Spleen (tissue), 7 donors: ENCODE measurements at regions not wholly inside any gene's neighbourhood (a gene's known extent, or its start where the extent isn't known, plus 50 kb on each side); places are given as distances from the start of the nearest gene placed in this dataset.

Source experiments
- CTCF ChIP-seq, 11 experiments: fragments of 200-600 bp in 7 of 11; fragments of 450-650 bp in 4 of 11; sonication (generic) in 4 of 11; IDR thresholded peaks in 8 of 11; conservative IDR thresholded peaks in 3 of 11; 1 replicate in 7 of 11; 2 replicates in 4 of 11; pipeline versions ENCODE4 v1.4.0 to v1.8.0; 2016 to 2021; ENCODE audit warnings: antibody characterized with exemption in 11 of 11, inconsistent platforms in 4 of 11, mild to moderate bottlenecking in 1 of 11
- POLR2A ChIP-seq, 3 donors: fragments of 450-650 bp; IDR thresholded peaks; one replicate each; pipeline ENCODE4 v1.5.1; 2017; ENCODE audit warnings: antibody characterized with exemption in 3 of 3, mild to moderate bottlenecking in 1 of 3
- donor health status: DM: no; HTN: no; CAD: no; lungs with moderate emphysema.
- donor health status: DM: no; HTN: no; CAD: no.
- donor health status: DM: no; HTN: no; CAD: no.

GRCh38 chr16:65634833-65635232, 513.0 kb upstream of the CDH11 start:
- no peak for TF ChIP-seq CTCF (IDR thresholded peaks at IDR 0.05 in 8 of 11, conservative IDR thresholded peaks at IDR 0.05 in 3 of 11)
- TF ChIP-seq POLR2A (IDR thresholded peaks at IDR 0.05): no peak
